Neural progenitor cell (in vitro differentiated cells): ENCODE measurements at regions not wholly inside any gene's neighbourhood (a gene's known extent, or its start where the extent isn't known, plus 50 kb on each side); places are given as distances from the start of the nearest gene placed in this dataset.

Source experiments
- DNase-seq: peaks from one replicate; pipeline ENCODE4 v3.0.0-alpha.2; 2016; ENCODE audit warnings: low spot score
- H2AFZ ChIP-seq: fragments of 200-600 bp; sonication (generic); replicated peaks from 2 replicates; pipeline ENCODE4 v1.6.1; 2016; ENCODE audit warnings: antibody characterized with exemption
- H3F3A ChIP-seq: fragments of 200-600 bp; sonication (generic); 2 replicates; pipeline ENCODE4 v1.6.1; 2016; ENCODE audit warnings: antibody characterized with exemption, low read depth
- H3K27ac ChIP-seq: fragments of 200-600 bp; sonication (generic); 2 replicates; pipeline ENCODE4 v1.5.1; 2016; ENCODE audit warnings: mild to moderate bottlenecking
- H3K27me3 ChIP-seq: fragments of 200-600 bp; sonication (generic); 2 replicates; pipeline ENCODE4 v1.6.1; 2016; ENCODE audit warnings: mild to moderate bottlenecking, moderate library complexity
- H3K36me3 ChIP-seq: fragments of 200-600 bp; sonication (generic); 2 replicates; pipeline ENCODE4 v1.5.1; 2016
- H3K4me1 ChIP-seq: fragments of 200-600 bp; sonication (generic); 2 replicates; pipeline ENCODE4 v1.6.1; 2016; ENCODE audit warnings: mixed run types
- H3K4me2 ChIP-seq: fragments of 200-600 bp; sonication (generic); 2 replicates; pipeline ENCODE4 v1.6.1; 2016
- H3K4me3 ChIP-seq: fragments of 200-600 bp; sonication (generic); 2 replicates; pipeline ENCODE4 v1.5.1; 2016
- H3K79me2 ChIP-seq: fragments of 200-600 bp; sonication (generic); 2 replicates; pipeline ENCODE4 v1.6.1; 2016; ENCODE audit warnings: low read depth
- H3K9ac ChIP-seq: fragments of 200-600 bp; sonication (generic); 2 replicates; pipeline ENCODE4 v1.6.1; 2016
- H3K9me3 ChIP-seq: fragments of 200-600 bp; sonication (generic); 2 replicates; pipeline ENCODE4 v1.5.1; 2016; ENCODE audit warnings: low read depth
- H4K20me1 ChIP-seq: fragments of 200-600 bp; sonication (generic); 2 replicates; pipeline ENCODE4 v1.6.1; 2016; ENCODE audit warnings: low read depth
- H3K27ac Mint-ChIP-seq: 3 replicates; pipeline ENCODE4 v1.8.0; 2021; ENCODE audit warnings: mixed read lengths
- H3K27me3 Mint-ChIP-seq: 2 replicates; pipeline ENCODE4 v1.8.0; 2022; ENCODE audit warnings: low read depth, mild to moderate bottlenecking, inconsistent platforms, moderate library complexity, mixed read lengths; ENCODE audit not compliant: insufficient read depth
- H3K36me3 Mint-ChIP-seq: 3 replicates; pipeline ENCODE4 v1.8.0; 2021; ENCODE audit warnings: mixed read lengths
- H3K4me1 Mint-ChIP-seq: 3 replicates; pipeline ENCODE4 v1.8.0; 2021; ENCODE audit warnings: mixed read lengths
- H3K4me3 Mint-ChIP-seq: 3 replicates; pipeline ENCODE4 v1.8.0; 2021; ENCODE audit warnings: mild to moderate bottlenecking, moderate library complexity, mixed read lengths
- H3K9me3 Mint-ChIP-seq: 3 replicates; pipeline ENCODE4 v1.8.0; 2020; ENCODE audit warnings: mixed read lengths
- EZH2 ChIP-seq: fragments of 200-600 bp; sonication (generic); IDR thresholded peaks from 2 replicates; pipeline ENCODE4 v1.6.1; 2017; ENCODE audit warnings: antibody characterized with exemption, mild to moderate bottlenecking, moderate library complexity
- EZH2phosphoT487 ChIP-seq: fragments of 200-600 bp; sonication (generic); IDR thresholded peaks from 2 replicates; pipeline ENCODE4 v1.6.1; 2017; ENCODE audit warnings: antibody characterized with exemption
- TF ChIP-seq, protein P1 (sequence below): fragments of 200-600 bp; sonication (generic); IDR thresholded peaks from 2 replicates; pipeline ENCODE4 v1.5.1; 2017; ENCODE audit warnings: antibody characterized with exemption, mild to moderate bottlenecking

- Mint-ChIP-seq H3K4me3 (no peak overlapping the region), H3K4me1 (peaks cover 10% of the 10 kb centered on the region), H3K27me3 (no peaks in the 10 kb centered on the region), H3K9me3 (no peaks in the 10 kb centered on the region), H3K36me3 (no peaks in the 10 kb centered on the region), H3K27ac (no peak overlapping the region)
- Histone ChIP-seq H2AFZ (no peak overlapping the region), H3K9ac (no peak overlapping the region), H3K36me3 (no peaks in the 10 kb centered on the region), H3K27ac (no peak overlapping the region), H3K4me2 (no peak overlapping the region), H3K27me3 (no peaks in the 10 kb centered on the region), H3K4me3 (no peak overlapping the region), H4K20me1 (no peaks in the 10 kb centered on the region), H3K79me2 (no peaks in the 10 kb centered on the region), H3K4me1 (no peaks in the 10 kb centered on the region), H3K9me3 (no peaks in the 10 kb centered on the region), H3F3A (no peaks in the 10 kb centered on the region)
- no peak for TF ChIP-seq EZH2
- DNase-seq: no peak
Measured at GRCh38 chr3:144773350-144773749, 801.7 kb downstream of the DIPK2A start.

GRCh38 chr3:144774897-144775296 lies 803.3 kb downstream of the DIPK2A start:
- Histone ChIP-seq H3K36me3 (no peaks in the 10 kb centered on the region), H3K9me3 (no peaks in the 10 kb centered on the region), H4K20me1 (no peaks in the 10 kb centered on the region), H3K4me3 (no peak overlapping the region), H3F3A (no peaks in the 10 kb centered on the region), H3K4me2 (no peak overlapping the region), H3K27ac (no peak overlapping the region), H3K79me2 (no peaks in the 10 kb centered on the region), H3K9ac (no peak overlapping the region), H3K4me1 (no peaks in the 10 kb centered on the region), H3K27me3 (no peaks in the 10 kb centered on the region), H2AFZ (no peak overlapping the region)
- Mint-ChIP-seq H3K4me3 (no peak overlapping the region), H3K36me3 (no peaks in the 10 kb centered on the region), H3K27me3 (no peaks in the 10 kb centered on the region), H3K27ac (no peak overlapping the region), H3K4me1 (peaks cover 10% of the 10 kb centered on the region), H3K9me3 (no peaks in the 10 kb centered on the region)
- no peak for DNase-seq
- TF ChIP-seq EZH2 (no peak), EZH2phosphoT487 (no peak)
- TF ChIP-seq, protein P1, sequence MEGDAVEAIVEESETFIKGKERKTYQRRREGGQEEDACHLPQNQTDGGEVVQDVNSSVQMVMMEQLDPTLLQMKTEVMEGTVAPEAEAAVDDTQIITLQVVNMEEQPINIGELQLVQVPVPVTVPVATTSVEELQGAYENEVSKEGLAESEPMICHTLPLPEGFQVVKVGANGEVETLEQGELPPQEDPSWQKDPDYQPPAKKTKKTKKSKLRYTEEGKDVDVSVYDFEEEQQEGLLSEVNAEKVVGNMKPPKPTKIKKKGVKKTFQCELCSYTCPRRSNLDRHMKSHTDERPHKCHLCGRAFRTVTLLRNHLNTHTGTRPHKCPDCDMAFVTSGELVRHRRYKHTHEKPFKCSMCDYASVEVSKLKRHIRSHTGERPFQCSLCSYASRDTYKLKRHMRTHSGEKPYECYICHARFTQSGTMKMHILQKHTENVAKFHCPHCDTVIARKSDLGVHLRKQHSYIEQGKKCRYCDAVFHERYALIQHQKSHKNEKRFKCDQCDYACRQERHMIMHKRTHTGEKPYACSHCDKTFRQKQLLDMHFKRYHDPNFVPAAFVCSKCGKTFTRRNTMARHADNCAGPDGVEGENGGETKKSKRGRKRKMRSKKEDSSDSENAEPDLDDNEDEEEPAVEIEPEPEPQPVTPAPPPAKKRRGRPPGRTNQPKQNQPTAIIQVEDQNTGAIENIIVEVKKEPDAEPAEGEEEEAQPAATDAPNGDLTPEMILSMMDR: no peak

DNA sequence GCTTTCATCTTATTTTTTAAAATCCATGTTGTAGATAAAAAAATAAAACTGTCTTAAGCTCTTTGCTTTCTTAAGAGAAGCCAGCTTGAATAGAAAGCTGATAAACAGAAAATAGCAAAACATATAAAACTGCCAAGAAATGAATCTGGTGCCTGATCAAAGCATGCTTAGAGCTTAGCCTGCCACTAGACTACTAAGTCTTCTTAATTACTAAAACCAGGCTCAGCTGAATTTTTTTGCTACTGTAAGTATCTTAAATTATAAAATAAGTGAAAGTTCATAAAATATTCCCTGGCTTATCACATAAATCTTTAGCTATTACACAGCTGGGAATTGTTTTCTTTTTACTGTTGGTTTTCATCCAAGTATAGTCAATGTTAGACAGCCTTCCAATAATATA lies 803.9 kb downstream of the DIPK2A start:
- Mint-ChIP-seq H3K27ac (no peak overlapping the region), H3K9me3 (no peaks in the 10 kb centered on the region), H3K4me1 (peaks cover 10% of the 10 kb centered on the region), H3K36me3 (no peaks in the 10 kb centered on the region), H3K27me3 (no peaks in the 10 kb centered on the region), H3K4me3 (no peak overlapping the region)
- no peaks in the 10 kb centered on the region for H4K20me1 ChIP-seq
- H3K27me3 ChIP-seq: no peaks in the 10 kb centered on the region
- H3K36me3 ChIP-seq: no peaks in the 10 kb centered on the region
- H3K9me3 ChIP-seq: no peaks in the 10 kb centered on the region
- no peak overlapping the region for H3K27ac ChIP-seq
- H3K4me1 ChIP-seq: no peaks in the 10 kb centered on the region
- no peaks in the 10 kb centered on the region for H3F3A ChIP-seq
- H2AFZ ChIP-seq: no peak overlapping the region
- TF ChIP-seq, protein P1: no peak
- no peak for TF ChIP-seq EZH2phosphoT487
- no peak for TF ChIP-seq EZH2
- no peak overlapping the region for H3K4me2 ChIP-seq
- no peak overlapping the region for H3K9ac ChIP-seq
- no peak for DNase-seq
- H3K4me3 ChIP-seq: no peak overlapping the region
- H3K79me2 ChIP-seq: no peaks in the 10 kb centered on the region

DNA sequence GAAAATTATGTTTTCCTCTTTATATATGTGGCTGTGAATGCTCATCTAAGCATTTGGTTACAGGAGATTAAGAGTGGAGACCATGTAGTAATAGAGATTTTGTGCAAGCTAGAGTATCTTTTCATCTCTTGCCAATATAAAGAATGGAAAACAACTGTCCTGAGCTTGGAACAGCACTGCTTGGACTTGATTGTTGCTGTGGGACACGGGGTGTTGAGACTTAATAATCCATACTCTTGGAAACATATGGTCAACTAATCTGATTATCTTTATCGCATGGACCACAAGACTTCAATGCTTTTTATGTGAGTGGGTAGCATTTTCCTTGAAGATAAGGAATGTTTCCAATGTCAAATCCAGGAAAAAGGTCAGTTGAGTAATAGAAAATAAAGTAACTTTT lies 806.3 kb downstream of the DIPK2A start:
- Histone ChIP-seq H3K9ac (no peak overlapping the region), H3K27me3 (no peaks in the 10 kb centered on the region), H3F3A (no peaks in the 10 kb centered on the region), H3K36me3 (no peaks in the 10 kb centered on the region), H3K4me3 (no peak overlapping the region), H4K20me1 (no peaks in the 10 kb centered on the region), H3K79me2 (no peaks in the 10 kb centered on the region), H2AFZ (no peak overlapping the region), H3K4me2 (no peak overlapping the region), H3K9me3 (no peaks in the 10 kb centered on the region), H3K4me1 (no peaks in the 10 kb centered on the region), H3K27ac (no peak overlapping the region)
- no peak for DNase-seq
- TF ChIP-seq EZH2 (no peak), EZH2phosphoT487 (no peak)
- TF ChIP-seq, protein P1: no peak
- no peaks in the 10 kb centered on the region for H3K9me3 Mint-ChIP-seq
- H3K4me3 Mint-ChIP-seq: no peak overlapping the region
- no peaks in the 10 kb centered on the region for H3K36me3 Mint-ChIP-seq
- no peak overlapping the region for H3K27ac Mint-ChIP-seq
- H3K4me1 Mint-ChIP-seq: no peaks in the 10 kb centered on the region
- no peaks in the 10 kb centered on the region for H3K27me3 Mint-ChIP-seq
